Liver (tissue), 8 donors: ENCODE measurements at regions not wholly inside any gene's neighbourhood (a gene's known extent, or its start where the extent isn't known, plus 50 kb on each side); places are given as distances from the start of the nearest gene placed in this dataset.

ENCODE experiments used
- DNase-seq: peaks from one replicate; pipeline ENCODE4 v3.0.0-alpha.2; 2017; ENCODE audit warnings: low spot score
- H3K27ac ChIP-seq, 2 donors: one replicate each; pipeline ENCODE4 v1.7.0; 2013; ENCODE audit warnings: inconsistent platforms in 2 of 2, low read length in 2 of 2, control low read depth in 1 of 2, low read depth in 1 of 2, mild to moderate bottlenecking in 1 of 2
- H3K27me3 ChIP-seq, 4 donors: one replicate each; pipeline versions ENCODE4 v1.6.1 to v1.7.0; 2013; ENCODE audit warnings: low read length in 3 of 4, inconsistent platforms in 1 of 4, mild to moderate bottlenecking in 1 of 4, moderate library complexity in 1 of 4; ENCODE audit not compliant: control insufficient read depth in 4 of 4, insufficient read depth in 4 of 4
- H3K36me3 ChIP-seq, 4 donors: one replicate each; pipeline versions ENCODE4 v1.6.1 to v1.7.0; 2013; ENCODE audit warnings: low read length in 3 of 4, mild to moderate bottlenecking in 3 of 4, low read depth in 1 of 4, moderate library complexity in 1 of 4; ENCODE audit not compliant: control insufficient read depth in 4 of 4, insufficient read depth in 3 of 4
- H3K4me1 ChIP-seq, 4 donors: one replicate each; pipeline versions ENCODE4 v1.6.1 to v1.7.0; 2013; ENCODE audit warnings: low read length in 3 of 4, mild to moderate bottlenecking in 3 of 4, moderate library complexity in 1 of 4; ENCODE audit not compliant: control insufficient read depth in 4 of 4, insufficient read depth in 4 of 4
- H3K4me3 ChIP-seq, 3 donors: one replicate each; pipeline versions ENCODE4 v1.6.1 to v1.7.0; 2013; ENCODE audit warnings: low read length in 3 of 3, control low read depth in 1 of 3, low read depth in 1 of 3, mild to moderate bottlenecking in 1 of 3
- H3K9ac ChIP-seq, 2 donors: one replicate each; pipeline ENCODE4 v1.7.0; 2013; ENCODE audit warnings: low read length in 2 of 2, mild to moderate bottlenecking in 2 of 2, moderate library complexity in 2 of 2, control low read depth in 1 of 2, low read depth in 1 of 2
- H3K9me3 ChIP-seq, 4 donors: one replicate each; pipeline versions ENCODE4 v1.6.1 to v1.7.0; 2013; ENCODE audit warnings: low read length in 3 of 4; ENCODE audit not compliant: control insufficient read depth in 4 of 4
- ATF3 ChIP-seq: IDR thresholded peaks from 2 replicates; pipeline ENCODE4 v1.6.1; 2016; ENCODE audit warnings: antibody characterized with exemption
- CTCF ChIP-seq: fragments of 150-350 bp; IDR thresholded peaks from 2 replicates; pipeline ENCODE4 v1.5.1; 2017; ENCODE audit warnings: improper control_type of control experiment, low read depth, low read length; ENCODE audit not compliant: missing input control
- EGR1 ChIP-seq, 2 donors: IDR thresholded peaks; 2 replicates each; pipeline ENCODE4 v1.6.1; 2016 to 2018; ENCODE audit warnings: antibody characterized with exemption in 2 of 2, low read depth in 2 of 2
- FOXA1 ChIP-seq: IDR thresholded peaks from 2 replicates; pipeline ENCODE4 v1.6.1; 2016; ENCODE audit warnings: antibody characterized with exemption
- HNF4G ChIP-seq: IDR thresholded peaks from 2 replicates; pipeline ENCODE4 v1.6.1; 2016; ENCODE audit warnings: antibody characterized with exemption
- JUND ChIP-seq, 2 donors: IDR thresholded peaks; 2 replicates each; pipeline ENCODE4 v1.6.1; 2016; ENCODE audit warnings: antibody characterized with exemption in 2 of 2
- MAX ChIP-seq: IDR thresholded peaks from 2 replicates; pipeline ENCODE4 v1.6.1; 2016; ENCODE audit warnings: antibody characterized with exemption
- NR2F2 ChIP-seq: IDR thresholded peaks from 2 replicates; pipeline ENCODE4 v1.6.1; 2016; ENCODE audit warnings: antibody characterized with exemption
- RAD21 ChIP-seq, 2 donors: IDR thresholded peaks; 2 replicates each; pipeline ENCODE4 v1.6.1; 2016; ENCODE audit warnings: antibody characterized with exemption in 2 of 2, mild to moderate bottlenecking in 2 of 2
- REST ChIP-seq: IDR thresholded peaks from 2 replicates; pipeline ENCODE4 v1.6.1; 2016; ENCODE audit warnings: antibody characterized with exemption, mild to moderate bottlenecking
- RXRA ChIP-seq, 2 donors: IDR thresholded peaks; 2 replicates each; pipeline ENCODE4 v1.6.1; 2017 to 2018; ENCODE audit warnings: antibody characterized with exemption in 2 of 2, mild to moderate bottlenecking in 1 of 2
- SP1 ChIP-seq: IDR thresholded peaks from 2 replicates; pipeline ENCODE4 v1.6.1; 2018; ENCODE audit warnings: antibody characterized with exemption, mild to moderate bottlenecking
- YY1 ChIP-seq: IDR thresholded peaks from 2 replicates; pipeline ENCODE4 v1.6.1; 2016; ENCODE audit warnings: antibody characterized with exemption, mild to moderate bottlenecking
- WGBS: extraction: QIAGEN DNeasy Blood & Tissue Kit; methylation state at CpG from one replicate; pipeline ENCODE4 v1.1.7; 2013; 5-methylcytosine and 5-hydroxymethylcytosine counted together
- donor health status: healthy.
- donor health status: healthy.
- donor health status: healthy.
- donor health status: healthy.
- donor health status: healthy.

GRCh38 chr4:184306949-184307348 is 89.3 kb upstream of the ENPP6 start:
- Histone ChIP-seq H3K9ac (no peak overlapping the region), H3K27me3 (no peaks in the 10 kb centered on the region), H3K4me3 (no peak overlapping the region), H3K27ac (no peak overlapping the region), H3K9me3 (peaks cover 0 to 6% (median 1%) of the 10 kb centered on the region in 4 donors), H3K4me1 (peaks cover 0 to 9% (median 1%) of the 10 kb centered on the region in 4 donors), H3K36me3 (no peaks in the 10 kb centered on the region)
- DNase-seq = no peak
- no peak for TF ChIP-seq REST
- TF ChIP-seq HNF4G = no peak
- TF ChIP-seq CTCF = no peak
- no peak for TF ChIP-seq RXRA (IDR thresholded peaks at IDR 0.05)
- TF ChIP-seq MAX = no peak
- TF ChIP-seq FOXA1 = no peak
- no peak for TF ChIP-seq ATF3
- no peak for TF ChIP-seq NR2F2
- WGBS = 94% methylated on average over 3 of the region's 3 CpGs

GRCh38 chr4:184306470-184306869 is 88.8 kb upstream of the ENPP6 start:
- H3K9ac ChIP-seq = no peak overlapping the region
- no peaks in the 10 kb centered on the region for H3K36me3 ChIP-seq
- no peaks in the 10 kb centered on the region for H3K27me3 ChIP-seq
- H3K4me1 ChIP-seq = peaks cover 0 to 9% (median 1%) of the 10 kb centered on the region in 4 donors
- 30% methylated on average over 1 of the region's 1 CpG for WGBS
- H3K9me3 ChIP-seq = peaks cover 0 to 6% (median 1%) of the 10 kb centered on the region in 4 donors
- no peak overlapping the region for H3K27ac ChIP-seq
- TF ChIP-seq HNF4G (no peak), CTCF (no peak), REST (no peak), JUND (IDR thresholded peaks at IDR 0.05) (no peak), FOXA1 (no peak), EGR1 (IDR thresholded peaks at IDR 0.05; ENCODE audit: low read depth in 2 of 2) (no peak), RXRA (IDR thresholded peaks at IDR 0.05) (no peak), SP1 (no peak), YY1 (no peak), MAX (no peak), RAD21 (IDR thresholded peaks at IDR 0.05) (no peak), ATF3 (no peak)
- no peak overlapping the region for H3K4me3 ChIP-seq
- no peak for DNase-seq
